OCI-LY1 (cell line): ENCODE measurements at regions not wholly inside any gene's neighbourhood (a gene's known extent, or its start where the extent isn't known, plus 50 kb on each side); places are given as distances from the start of the nearest gene placed in this dataset.

Experiments used
- EZH2 ChIP-seq: fragments of 200-600 bp; sonication (generic), shearing (Covaris generic); IDR thresholded peaks from 2 replicates; pipeline ENCODE4 v1.8.0; 2017; ENCODE audit warnings: borderline replicate concordance, mixed run types, mild to moderate bottlenecking, antibody characterized with exemption, low read length, moderate library complexity, mixed read lengths
- TF ChIP-seq, protein P1 (sequence below): fragments of 200-600 bp; sonication (generic), shearing (Covaris generic); IDR thresholded peaks from 2 replicates; pipeline ENCODE4 v1.5.1; 2017; ENCODE audit warnings: mild to moderate bottlenecking, antibody characterized with exemption, low read length, moderate library complexity, mixed read lengths

DNA sequence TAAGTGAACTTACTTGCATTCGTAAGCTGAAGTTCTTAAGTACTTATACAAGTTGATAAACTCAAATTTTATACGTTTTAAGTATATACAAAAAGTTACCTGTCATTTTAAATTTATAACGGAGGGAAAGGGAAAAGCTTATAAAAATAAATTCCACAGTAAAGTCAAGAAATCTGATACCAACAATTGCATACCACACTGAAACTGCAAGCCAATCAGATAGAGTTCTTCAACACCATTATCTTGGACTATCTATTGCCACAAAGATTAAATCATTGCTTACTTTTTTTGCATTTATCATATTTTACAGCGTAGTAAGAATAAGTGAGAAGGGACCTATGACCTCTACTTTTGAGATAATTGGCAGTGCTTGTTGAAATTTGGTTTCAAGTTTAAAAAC is 386.7 kb downstream of the TFAP2A start:
- TF ChIP-seq, protein P1, sequence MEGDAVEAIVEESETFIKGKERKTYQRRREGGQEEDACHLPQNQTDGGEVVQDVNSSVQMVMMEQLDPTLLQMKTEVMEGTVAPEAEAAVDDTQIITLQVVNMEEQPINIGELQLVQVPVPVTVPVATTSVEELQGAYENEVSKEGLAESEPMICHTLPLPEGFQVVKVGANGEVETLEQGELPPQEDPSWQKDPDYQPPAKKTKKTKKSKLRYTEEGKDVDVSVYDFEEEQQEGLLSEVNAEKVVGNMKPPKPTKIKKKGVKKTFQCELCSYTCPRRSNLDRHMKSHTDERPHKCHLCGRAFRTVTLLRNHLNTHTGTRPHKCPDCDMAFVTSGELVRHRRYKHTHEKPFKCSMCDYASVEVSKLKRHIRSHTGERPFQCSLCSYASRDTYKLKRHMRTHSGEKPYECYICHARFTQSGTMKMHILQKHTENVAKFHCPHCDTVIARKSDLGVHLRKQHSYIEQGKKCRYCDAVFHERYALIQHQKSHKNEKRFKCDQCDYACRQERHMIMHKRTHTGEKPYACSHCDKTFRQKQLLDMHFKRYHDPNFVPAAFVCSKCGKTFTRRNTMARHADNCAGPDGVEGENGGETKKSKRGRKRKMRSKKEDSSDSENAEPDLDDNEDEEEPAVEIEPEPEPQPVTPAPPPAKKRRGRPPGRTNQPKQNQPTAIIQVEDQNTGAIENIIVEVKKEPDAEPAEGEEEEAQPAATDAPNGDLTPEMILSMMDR, result no peak
- no peak for TF ChIP-seq EZH2
